NAMALWA (cell line): ENCODE measurements at regions not wholly inside any gene's neighbourhood (a gene's known extent, or its start where the extent isn't known, plus 50 kb on each side); places are given as distances from the start of the nearest gene placed in this dataset.
A peak's percentile ranks its signal among the peaks of the same experiment; 100 is the strongest.
"Not testable (repeated sequence)": the region's sequence is repeated elsewhere in the genome, so short reads cannot be mapped to it uniquely, and the experiment has no call there.

ENCODE experiments used
- DNase-seq: peaks from one replicate; pipeline ENCODE4 v3.0.0-alpha.2; 2015; ENCODE audit warnings: low spot score

DNA sequence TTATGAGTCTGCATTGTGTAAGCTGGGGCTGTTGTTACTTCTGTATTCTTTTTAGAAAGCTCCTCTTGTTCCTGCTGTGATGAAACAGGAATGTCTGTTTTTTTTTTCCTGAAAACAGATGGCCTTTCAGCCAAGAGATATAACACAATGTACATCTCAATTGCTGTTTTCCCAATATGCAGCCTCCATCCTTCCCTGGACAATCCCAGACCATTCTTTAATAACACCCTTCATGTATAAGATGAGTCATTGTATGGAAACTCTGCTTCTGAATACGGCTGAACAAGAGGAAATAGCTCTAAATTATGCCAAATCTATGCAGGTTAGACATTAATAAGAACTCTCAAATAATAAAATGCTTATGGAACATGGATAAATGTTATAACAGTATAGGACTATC is 60.2 kb upstream of the LRRC4C start:
- no peak for DNase-seq

DNA sequence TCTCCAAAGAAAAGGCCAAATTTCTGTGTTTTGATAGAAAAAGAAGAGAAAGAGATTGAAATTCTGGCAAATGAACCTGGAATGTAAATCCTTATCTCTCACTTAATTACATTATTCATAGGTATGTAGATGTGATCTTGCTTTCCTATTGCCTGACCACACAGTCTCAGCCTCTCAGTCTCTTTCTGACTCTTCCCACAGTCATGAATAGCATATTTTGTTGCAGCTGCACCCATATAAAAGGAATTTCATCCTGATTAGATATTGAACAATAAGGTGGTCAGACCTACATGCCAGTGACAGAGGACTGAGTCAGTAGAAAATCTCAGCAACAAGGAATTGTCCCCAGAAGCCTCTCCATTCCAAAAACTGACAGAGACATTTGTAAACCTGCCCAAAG is 62.9 kb upstream of the LRRC4C start:
- no peak for DNase-seq

DNA sequence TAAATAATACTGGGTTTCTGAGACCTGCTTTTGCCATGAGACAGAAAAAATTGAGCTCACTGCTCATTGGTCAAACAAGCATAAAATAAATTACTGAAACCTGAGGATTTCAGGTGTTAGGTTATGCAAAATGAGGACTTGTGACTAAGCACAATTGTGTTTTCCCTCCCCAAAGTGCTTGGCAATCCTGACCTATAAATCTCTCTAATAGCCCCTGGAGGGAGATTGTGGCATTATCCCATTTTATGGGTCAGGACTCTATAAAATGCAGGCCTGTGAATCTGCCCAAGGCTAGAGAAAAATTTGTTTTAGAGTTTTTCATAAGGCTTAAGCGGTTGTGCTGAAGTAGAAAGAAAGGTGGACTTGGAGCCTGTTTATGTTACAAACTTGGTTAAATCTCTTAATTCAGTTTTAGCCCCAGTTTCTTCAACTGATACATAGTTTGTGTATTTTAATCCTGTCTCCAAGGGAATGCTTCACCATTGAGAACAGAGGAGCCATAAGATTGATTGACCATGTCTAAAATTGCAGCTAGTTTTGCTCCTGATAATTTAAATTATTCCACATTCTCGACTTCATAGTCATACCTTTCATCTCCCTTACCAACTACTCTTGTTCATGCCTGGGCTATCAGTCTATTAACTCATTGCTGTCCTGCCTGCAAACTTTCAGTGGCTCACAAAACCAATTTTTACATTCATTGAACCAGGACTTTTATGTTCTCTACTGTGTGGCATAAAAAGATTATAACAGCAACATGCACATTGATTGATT is 63.6 kb upstream of the LRRC4C start:
- no peak for DNase-seq

DNA sequence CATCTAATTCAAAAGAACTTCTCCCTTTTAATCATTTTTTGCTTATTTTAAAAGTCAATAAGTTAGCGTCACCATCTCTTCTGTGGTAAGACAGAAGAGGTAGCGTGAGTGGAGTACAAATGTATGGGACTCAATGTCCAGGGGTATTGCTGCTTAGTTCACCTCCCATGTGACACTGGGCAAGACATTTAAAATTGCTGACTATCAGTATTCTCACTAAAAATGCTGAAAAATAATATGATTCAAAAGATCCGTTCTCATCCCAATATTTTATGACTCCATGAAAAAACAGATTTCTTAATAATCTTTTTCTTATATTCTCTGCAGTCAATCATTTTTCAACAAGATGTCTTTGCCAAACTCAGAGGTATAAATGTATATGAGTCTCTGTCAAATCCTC is 68.1 kb upstream of the LRRC4C start:
- no peak for DNase-seq

DNA sequence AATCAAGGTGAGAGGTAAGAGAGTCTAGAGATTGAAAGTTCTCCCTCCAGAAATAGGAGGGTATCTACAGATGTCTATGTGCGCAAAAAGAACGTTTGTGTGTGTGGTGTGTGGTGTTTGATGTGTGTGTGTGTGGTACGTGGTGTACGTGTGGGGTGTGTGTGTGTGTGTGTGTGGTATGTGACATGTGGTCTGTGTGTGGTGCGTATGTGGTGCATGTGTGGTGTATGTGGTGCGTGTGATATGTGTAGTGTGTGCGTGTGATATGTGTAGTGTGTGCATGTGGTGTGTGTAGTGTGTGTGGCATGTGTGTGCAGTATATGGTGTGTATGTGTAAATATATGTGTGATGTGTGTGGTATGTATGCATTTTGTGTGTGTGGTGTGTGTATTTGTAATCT is 73.0 kb upstream of the LRRC4C start:
- no peak for DNase-seq

DNA sequence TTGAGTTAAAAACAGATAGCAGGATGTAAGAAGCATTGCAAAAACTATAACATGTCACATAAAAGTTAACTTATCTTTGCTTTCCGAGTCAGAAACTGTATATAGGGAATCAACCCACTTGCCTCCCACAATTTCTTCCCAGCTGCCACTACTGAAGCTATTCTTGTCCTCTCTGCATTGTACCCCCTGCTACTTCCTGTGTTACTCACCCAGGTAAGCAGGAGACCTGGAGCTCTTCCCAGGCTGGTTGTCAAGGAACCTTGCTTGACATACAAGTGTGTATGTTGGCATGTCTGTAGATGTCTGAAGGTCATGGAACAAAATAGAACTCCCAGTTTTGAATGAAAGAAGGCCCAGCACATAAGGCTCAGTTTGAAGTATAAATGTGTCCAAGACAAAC is 74.3 kb upstream of the LRRC4C start:
- DNase-seq, result no peak

DNA sequence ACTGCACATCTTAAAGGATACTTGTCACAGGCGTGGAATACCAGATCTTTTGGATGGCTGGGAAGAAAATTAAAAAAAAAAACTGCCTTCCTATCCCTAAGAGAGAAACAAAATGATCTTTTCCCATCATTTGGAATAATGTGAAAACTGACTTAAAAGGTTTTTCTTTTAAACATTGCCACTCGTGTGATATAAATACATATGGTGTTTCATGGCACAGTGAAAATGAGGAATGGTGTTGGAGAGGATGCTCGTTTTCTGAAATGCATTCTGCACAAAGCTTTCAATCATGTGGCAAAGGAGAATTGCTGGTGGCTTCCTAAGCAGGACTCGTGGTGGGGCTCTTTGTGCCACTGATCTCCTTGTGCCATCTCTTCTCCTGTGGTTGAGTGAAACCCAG is 74.9 kb upstream of the LRRC4C start:
- no peak for DNase-seq

DNA sequence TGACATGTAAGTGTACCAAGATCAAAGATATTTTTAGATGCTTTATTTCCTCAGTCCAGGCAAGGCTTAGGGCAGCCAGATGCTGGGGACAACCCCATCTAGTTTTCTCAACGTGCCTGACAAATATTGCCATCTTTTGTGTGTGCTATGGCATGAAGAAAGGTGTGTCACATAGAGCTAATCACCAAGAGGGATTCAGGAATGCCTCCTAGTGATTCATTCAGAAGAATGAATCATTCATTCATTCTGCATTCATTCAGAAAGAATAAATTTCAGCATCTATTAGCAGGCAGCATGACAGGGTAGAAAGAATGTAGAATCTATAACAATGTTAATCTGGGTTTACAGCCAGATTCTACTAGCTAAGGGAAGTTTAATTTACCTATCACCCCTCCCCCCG is 75.4 kb upstream of the LRRC4C start:
- DNase-seq, result no peak

DNA sequence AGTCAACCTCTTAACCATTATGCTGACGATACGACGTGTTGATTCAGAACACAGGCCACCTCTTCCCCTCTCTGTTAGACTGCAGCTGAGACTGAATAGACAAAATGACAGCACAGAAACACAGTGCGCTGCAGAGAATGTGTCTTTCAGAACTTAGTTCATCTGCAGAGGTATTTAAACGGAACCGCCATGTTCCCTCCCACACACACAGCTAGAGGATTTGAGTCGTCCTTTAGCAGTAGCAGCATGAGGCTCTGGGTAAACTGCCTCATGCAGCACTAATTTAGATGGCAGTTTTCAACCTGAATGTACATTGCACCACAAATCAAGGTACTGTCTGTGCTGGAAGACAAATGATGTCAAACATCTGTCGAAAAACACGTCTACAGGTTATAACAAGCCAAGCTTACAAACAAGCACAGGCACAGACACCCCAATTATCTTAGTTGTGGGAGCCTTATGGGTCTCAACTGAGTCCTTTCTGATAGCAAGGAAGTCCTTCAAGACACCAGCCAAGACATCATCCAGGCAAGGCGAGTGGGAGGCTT is 76.6 kb upstream of the LRRC4C start:
- DNase-seq, result no peak

DNA sequence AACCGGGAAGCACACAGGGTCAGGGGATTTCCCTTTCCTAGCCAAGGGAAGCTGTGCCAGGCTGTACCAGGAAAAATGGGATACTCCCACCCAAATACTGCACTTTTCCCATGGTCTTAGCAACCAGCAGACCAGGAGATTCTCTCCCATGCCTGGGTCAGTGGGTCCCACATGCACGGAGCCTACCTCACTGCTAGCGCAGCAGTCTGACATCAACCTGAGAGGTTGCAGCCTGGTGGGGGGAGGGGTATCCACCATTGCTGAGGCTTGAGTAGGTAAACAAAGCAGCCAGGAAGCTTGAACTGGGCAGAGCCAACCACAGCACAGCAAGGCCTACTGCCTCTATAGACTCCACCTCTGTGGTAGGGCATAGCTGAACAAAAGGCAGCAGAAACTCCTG is 85.5 kb upstream of the LRRC4C start:
- DNase-seq, result not testable (repeated sequence)

DNA sequence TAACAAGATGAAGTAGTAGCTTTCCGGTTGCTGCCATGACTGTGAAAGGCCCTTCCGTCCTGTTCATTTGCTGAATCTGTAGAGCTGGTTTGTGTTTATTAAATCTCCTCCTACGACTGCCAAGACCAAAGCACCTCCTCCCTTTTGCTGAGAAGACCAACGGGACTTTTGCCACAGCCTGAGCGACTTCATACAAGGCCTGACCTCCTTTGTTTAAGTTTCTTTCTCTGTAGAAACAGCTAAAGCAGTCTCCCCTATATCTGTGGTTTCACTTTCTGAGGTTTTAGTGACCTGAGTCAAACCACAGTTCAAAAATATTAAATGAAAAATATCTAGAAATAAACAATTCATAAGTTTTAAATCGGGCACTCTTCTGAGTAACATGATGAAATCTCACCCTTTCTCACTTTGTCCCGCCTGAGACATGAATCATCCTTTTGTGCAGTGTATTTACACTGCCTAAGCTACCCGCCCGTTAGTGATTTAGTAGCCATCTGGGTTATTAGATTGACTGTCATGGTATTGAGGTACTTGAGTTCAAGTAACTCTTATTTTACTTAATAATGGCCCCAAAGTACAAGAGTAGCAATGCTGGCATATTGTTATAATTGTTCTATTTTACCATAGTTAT is 119.1 kb upstream of the LRRC4C start:
- DNase-seq, result no peak

DNA sequence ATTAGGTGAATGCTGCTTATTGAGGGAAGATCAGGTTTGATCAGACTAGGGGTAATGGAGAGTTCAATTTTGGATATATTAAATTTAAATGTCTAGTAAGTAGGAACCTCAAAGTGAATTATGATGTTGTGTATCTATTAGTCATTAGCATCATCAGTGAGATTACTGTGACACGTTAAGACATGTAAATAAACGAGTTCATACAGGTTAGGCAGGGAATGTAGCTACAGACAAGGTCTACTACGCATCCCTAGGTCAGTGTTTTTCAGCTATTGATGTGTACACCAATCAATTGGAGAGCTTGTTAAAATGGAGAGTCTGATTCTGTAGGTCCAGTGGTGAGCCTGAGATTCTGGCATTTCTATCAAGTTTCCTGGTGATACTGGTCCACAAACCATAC is 120.1 kb upstream of the LRRC4C start:
- no peak for DNase-seq

DNA sequence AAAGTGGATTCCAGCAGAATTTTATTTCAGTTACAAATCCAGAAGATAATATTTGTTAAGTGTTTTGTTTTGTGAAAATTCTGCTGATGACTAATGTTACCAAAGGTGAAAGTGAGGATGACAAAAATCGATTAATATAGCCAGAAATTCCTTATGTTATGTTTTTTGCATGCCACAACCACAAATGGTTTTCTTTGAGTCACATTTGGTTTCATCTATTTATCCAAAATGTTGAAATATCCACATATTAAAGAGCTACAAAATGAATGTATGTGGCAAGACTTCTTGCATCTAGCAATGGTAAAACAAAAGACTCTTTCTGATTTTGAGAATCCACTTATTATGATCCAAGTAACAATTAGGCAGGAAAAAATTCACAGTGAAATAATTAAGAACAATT is 150.1 kb upstream of the LRRC4C start:
- DNase-seq, result no peak

DNA sequence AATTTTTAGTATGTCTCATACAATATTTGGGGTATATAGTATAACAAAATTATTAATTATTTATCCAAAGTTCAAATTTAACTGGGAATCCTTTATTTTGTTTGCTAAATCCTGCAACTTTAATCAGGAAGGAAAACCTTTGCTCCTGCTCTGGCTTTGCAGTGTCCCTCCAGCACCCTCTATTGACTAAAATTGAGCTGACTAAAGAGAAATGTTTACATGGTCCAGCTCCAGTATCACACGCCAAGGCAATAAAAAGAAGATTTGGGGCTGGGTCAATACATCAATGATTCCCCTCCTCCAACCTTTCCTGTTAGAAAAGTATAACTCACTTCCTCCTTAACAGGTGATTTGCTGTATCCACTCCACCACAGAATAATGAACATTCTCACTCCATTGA is 153.0 kb upstream of the LRRC4C start:
- DNase-seq, result no peak

DNA sequence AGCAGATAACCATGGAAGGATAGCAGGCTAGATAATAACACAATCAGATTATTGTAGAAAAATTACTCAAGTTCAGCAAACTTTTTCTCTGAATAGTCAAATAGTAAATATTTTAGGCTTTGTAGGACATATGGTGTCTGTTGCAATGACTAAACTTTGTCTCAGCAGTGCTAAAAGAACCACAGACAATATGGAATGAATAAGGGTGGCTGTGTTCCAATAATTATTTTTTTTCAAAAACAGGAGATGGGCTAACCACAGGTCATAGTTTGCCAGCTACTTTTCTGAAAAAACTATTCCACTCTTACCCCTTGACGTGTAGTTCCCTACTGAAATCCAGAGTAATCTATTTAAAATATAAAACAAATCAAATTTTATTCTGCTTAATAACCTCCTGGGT is 153.9 kb upstream of the LRRC4C start:
- no peak for DNase-seq

DNA sequence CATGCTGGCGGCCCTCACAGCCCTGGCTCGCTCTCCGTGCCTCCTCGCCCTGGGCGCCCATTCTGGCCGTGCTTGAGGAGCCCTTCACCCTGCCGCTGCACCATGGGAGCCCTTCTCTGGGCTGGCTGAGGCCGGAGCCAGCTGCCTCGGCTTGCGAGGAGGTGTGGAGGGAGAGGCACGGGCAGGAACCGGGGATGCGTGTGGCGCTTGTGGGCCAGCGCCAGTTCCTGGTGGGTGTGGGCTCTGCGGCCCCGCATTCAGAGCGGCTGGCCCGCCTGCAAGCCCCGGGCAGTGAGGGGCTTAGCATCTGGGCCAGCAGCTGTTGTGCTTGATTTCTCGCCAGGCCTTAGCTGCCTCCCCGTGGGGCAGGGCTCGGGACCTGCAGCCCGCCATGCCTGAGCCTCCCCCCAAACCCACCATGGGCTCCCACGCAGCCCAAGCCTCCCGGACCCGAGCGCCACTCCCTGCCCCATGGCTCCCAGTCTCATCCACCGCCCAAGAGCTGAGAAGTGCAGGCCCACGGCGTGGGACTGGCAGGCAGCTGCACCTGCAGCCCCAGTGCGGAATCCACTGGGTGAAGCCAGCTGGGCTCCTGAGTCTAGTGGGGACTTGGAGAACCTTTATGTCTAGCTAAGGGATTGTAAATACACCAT is 163.4 kb upstream of the LRRC4C start:
- DNase-seq, result no peak

DNA sequence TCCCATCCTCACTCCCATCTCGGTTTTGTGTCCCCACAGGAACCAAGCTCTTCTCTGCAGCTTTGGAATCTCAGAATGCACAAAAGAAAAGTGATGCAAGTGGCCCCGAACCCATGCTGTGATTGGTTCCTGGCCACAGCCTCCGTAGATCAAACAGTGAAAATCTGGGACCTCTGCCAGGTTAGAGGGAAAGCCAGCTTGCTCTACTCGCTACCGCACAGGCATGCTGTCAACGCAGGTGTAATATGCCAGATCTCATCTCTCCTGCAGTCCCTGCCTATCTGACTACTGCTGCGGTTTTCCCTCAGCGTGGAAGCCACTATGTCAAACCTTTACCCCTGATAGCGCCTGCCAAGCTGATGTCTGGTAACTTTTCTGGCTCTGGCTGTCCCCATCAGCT is 200.5 kb upstream of the LRRC4C start:
- no peak for DNase-seq

DNA sequence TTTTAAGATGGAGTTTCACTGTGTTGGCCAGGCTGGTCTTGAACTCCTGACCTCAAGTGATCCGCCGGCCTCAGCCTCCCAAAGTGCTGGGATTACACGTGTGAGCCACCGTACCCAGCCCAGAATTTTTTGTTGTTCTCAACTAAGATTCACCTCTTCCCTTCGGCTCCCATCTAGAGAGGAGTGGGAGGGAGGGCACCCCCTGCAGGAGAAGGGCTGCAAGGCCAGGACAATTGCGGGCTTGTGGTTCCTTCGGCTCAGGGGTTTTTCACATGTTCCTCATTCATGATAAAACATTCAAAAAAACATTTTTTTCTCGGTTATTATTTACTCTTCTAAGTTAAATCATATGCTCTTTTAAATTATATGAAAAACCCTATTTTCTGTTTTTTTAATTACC is 201.1 kb upstream of the LRRC4C start:
- peak; percentile 5 for DNase-seq

DNA sequence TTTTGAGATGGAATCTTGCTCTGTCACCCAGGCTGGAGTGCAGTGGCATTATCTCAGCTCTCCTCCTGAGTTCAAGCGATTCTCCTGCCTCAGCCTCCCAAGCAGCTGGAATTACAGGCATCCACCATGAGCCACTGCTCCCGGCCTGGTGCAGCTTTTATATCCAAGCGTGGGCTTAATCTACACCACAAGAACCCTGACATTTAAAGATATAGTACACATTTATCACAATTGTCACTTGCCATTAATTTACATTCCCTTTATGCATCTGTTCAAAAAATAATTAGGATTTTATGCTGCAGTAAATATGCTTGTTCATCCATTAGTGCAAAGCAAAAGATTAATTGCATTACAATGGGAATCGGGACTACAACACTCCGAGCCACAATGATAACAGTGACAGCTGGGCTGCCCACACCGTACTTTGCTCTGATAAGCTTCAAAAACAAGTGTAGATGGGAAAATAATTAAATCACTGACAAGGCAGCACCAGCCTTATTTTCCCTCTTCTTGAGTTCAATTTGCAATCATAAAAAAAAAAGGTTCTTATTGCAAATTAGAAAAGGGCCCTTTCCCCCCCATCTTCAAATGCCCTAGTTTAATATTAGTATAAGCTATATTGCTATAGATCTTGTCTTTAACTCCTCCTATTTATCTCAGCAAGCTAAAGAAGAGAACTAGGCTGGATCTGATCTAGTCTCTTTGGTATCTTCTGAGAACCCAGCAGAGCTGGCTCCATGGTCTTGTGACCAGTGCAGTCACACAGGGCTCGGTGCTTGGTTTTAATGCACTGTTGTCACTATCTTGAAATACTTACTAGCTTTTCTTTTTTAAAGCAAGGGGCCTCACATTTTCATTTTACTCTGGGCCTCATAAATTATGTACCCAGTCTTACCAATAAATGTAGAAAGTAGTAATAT is 206.2 kb upstream of the LRRC4C start:
- no peak for DNase-seq

DNA sequence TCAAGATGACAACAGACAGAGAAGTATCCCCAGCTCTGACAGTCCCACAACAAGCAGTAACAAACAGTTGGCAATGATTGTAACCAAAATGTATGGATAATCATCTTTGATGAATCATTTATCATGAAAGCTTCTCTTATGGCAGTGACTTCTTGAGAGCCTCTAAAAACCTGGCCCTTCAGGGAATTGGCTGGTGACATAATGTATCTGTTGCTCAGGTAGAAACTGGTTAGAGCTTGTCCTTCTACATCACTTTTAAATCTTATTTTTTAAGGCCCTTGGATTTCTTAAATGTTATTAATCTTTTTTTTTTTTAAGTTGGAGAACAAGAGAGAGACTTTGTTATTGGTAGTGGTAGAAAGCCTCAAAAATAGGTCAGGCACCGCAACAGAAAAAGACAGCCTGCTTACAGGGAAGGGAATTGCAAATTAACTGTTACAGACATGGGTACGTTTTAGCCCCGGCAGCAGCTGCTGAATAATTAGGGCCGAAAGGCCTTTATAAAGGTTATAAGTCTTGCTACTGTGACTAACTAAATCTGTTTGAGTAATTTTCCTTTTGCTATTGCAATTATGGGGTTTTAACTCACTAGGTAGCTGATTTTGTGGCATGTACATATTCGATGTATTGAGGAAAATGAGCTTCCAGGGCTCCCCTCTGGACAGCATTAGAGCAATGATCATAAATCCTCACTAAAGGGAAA is 207.7 kb upstream of the LRRC4C start:
- DNase-seq, result no peak

DNA sequence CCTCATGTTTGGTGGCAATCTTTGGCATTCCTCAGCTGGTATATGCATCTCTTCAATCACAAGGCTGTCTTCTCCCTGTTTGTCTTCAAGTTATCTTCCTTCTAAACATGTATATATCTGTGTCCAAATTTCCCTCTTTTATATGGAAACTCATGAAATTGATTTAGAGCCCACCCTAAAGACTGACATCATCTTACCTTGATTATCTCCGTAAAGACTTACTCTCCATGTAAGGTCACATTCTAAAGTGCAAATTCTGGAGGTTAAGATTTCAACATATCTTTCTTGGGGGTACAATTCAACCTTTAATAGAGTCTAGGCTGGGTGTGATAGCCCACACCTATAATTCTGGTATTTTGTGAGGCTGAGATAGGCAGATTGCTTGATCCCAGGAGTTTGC is 215.8 kb upstream of the LRRC4C start:
- no peak for DNase-seq

DNA sequence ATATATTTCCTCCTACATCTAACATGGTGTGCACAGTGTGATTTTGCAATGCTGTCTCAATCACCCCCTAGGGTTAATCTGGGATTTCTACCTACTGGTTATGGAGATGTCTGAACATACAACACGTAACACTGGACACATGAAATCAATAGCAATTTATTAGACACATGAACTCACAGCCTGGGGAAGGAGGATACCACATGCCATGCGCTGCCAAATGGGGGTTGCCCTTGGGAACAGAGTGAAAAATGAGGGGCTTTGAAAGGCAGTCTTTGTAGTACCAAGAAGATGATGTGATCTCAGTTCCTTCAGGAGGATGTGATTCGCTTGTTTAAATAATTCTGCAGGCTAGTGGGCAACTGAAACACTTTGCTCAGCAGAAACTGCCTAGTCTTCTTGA is 253.6 kb upstream of the LRRC4C start:
- no peak for DNase-seq
